HCT116 (cell line): ENCODE measurements at regions not wholly inside any gene's neighbourhood (a gene's known extent, or its start where the extent isn't known, plus 50 kb on each side); places are given as distances from the start of the nearest gene placed in this dataset.

ENCODE experiments used
- ATAC-seq: fragments of 200-7000 bp; cut with Tn5 transposase; 2 replicates; pipeline ENCODE4 v1.9.1; 2020; ENCODE audit warnings: mild to moderate bottlenecking, moderate library complexity
- BruUV-seq: library from RNA; stranded (reverse); fragments of 400-500 nt; replicated peaks from 2 replicates; lab custom pipeline; 2021; lab: Mats Ljungman, UMichigan
- CTCF ChIA-PET: fragments of 300-600 bp; sonication (Branson Sonifier 250); formaldehyde crosslinking; loops from one replicate; lab custom pipeline; 2021; ENCODE audit warnings: antibody characterized with exemption; lab: Charles Lee
- POLR2A ChIA-PET: fragments of 300-600, 350-600 bp; sonication (Branson Sonifier 250); formaldehyde crosslinking; loops from one replicate; lab custom pipeline; 2021; ENCODE audit warnings: antibody characterized with exemption; lab: Charles Lee
- RAD21 ChIA-PET, 2 experiments: fragments of 300-600 bp; sonication (Branson Sonifier 250); formaldehyde crosslinking; loops; one replicate each; lab custom pipeline; 2023; ENCODE audit warnings: low total read pairs in 2 of 2; ENCODE audit not compliant: uncharacterized antibody in 2 of 2, unreplicated experiment in 2 of 2, low non-redundant PET in 1 of 2; lab: Charles Lee
- DNase-seq: peaks from one replicate; pipeline ENCODE4 v3.0.0-alpha.2; 2010; ENCODE audit warnings: low read depth, low spot score
- H2AFZ ChIP-seq: fragments of 200-600 bp; shearing (Covaris generic), sonication (generic); 2 replicates; pipeline ENCODE4 v1.6.1; 2017; ENCODE audit warnings: low read depth, mixed run types, mixed read lengths, antibody characterized with exemption, low read length; ENCODE audit not compliant: poor library complexity, severe bottlenecking
- H3K27ac ChIP-seq: 2 replicates; pipeline ENCODE4 v1.5.1; 2012; ENCODE audit warnings: low read depth, low read length
- H3K27me3 ChIP-seq: fragments of 200-600 bp; sonication (generic); 2 replicates; pipeline ENCODE4 v1.6.1; 2016; ENCODE audit warnings: mixed run types, low read length, mixed read lengths; ENCODE audit not compliant: insufficient read depth
- H3K36me3 ChIP-seq, 2 experiments: fragments of 200-500 bp in 1 of 2; fragments of 200-600 bp in 1 of 2; sonication (Bioruptor generic) in 1 of 2; sonication (generic) in 1 of 2; 2 replicates each; pipeline versions ENCODE4 v1.5.1 to v1.6.1; 2014 to 2016; ENCODE audit warnings: low read length in 2 of 2, inconsistent platforms in 1 of 2, mixed read lengths in 1 of 2, mixed run types in 1 of 2; ENCODE audit not compliant: insufficient read depth in 2 of 2, control insufficient read depth in 1 of 2
- H3K4me1 ChIP-seq, 2 experiments: fragments of 200-600 bp in 1 of 2; sonication (generic) in 1 of 2; 2 replicates each; pipeline versions ENCODE4 v1.5.1 to v1.6.1; 2012 to 2017; ENCODE audit warnings: low read length in 2 of 2, inconsistent platforms in 1 of 2, mild to moderate bottlenecking in 1 of 2, mixed read lengths in 1 of 2, mixed run types in 1 of 2, moderate library complexity in 1 of 2; ENCODE audit not compliant: insufficient read depth in 2 of 2, control insufficient read depth in 1 of 2
- H3K4me2 ChIP-seq: fragments of 200-600 bp; sonication (generic); 2 replicates; pipeline ENCODE4 v1.6.1; 2017; ENCODE audit warnings: mixed run types, low read length, mixed read lengths
- H3K4me3 ChIP-seq, 2 experiments: fragments of 200-600 bp in 1 of 2; sonication (generic) in 1 of 2; replicated peaks in 1 of 2; 2 replicates each; pipeline ENCODE4 v1.5.1; 2011 to 2016; ENCODE audit warnings: low read length in 2 of 2, control low read depth in 1 of 2, low read depth in 1 of 2, mild to moderate bottlenecking in 1 of 2, mixed read lengths in 1 of 2, mixed run types in 1 of 2
- H3K79me2 ChIP-seq: fragments of 200-600 bp; sonication (generic); 2 replicates; pipeline ENCODE4 v1.6.1; 2017; ENCODE audit warnings: mild to moderate bottlenecking, mixed run types, low read length, moderate library complexity, mixed read lengths; ENCODE audit not compliant: insufficient read depth
- H3K9ac ChIP-seq: fragments of 200-600 bp; sonication (generic); 2 replicates; pipeline ENCODE4 v1.6.1; 2016; ENCODE audit warnings: low read length, mixed read lengths
- H3K9me2 ChIP-seq: fragments of 200-600 bp; sonication (generic), shearing (Covaris generic); 2 replicates; pipeline ENCODE4 v1.6.1; 2017; ENCODE audit warnings: mixed run types, mild to moderate bottlenecking, moderate library complexity; ENCODE audit not compliant: insufficient read depth
- H3K9me3 ChIP-seq, 2 experiments: fragments of 200-500 bp in 1 of 2; fragments of 200-600 bp in 1 of 2; sonication (Bioruptor generic) in 1 of 2; sonication (generic) in 1 of 2; 2 replicates each; pipeline ENCODE4 v1.6.1; 2014 to 2017; ENCODE audit warnings: low read length in 2 of 2, mixed read lengths in 2 of 2, inconsistent platforms in 1 of 2, low read depth in 1 of 2, mild to moderate bottlenecking in 1 of 2, mixed run types in 1 of 2, moderate library complexity in 1 of 2; ENCODE audit not compliant: control insufficient read depth in 1 of 2, insufficient read depth in 1 of 2
- H4K20me1 ChIP-seq: fragments of 200-600 bp; sonication (generic), shearing (Covaris generic); 2 replicates; pipeline ENCODE4 v1.6.1; 2017; ENCODE audit warnings: mixed run types, mild to moderate bottlenecking, moderate library complexity; ENCODE audit not compliant: insufficient read depth
- EZH2 ChIP-seq: fragments of 200-600 bp; sonication (generic); IDR thresholded peaks from 2 replicates; pipeline ENCODE4 v1.6.1; 2017; ENCODE audit warnings: antibody characterized with exemption, mixed run types
- SP1 ChIP-seq: IDR thresholded peaks from 2 replicates; pipeline ENCODE4 v1.6.1; 2012; ENCODE audit warnings: low read depth
- TCF7L2 ChIP-seq: IDR thresholded peaks from 2 replicates; pipeline ENCODE4 v1.7.0; 2011; ENCODE audit warnings: borderline replicate concordance, inconsistent platforms; ENCODE audit not compliant: insufficient read depth, insufficient read length; ENCODE audit errors: extremely low read depth
- YY1 ChIP-seq: IDR thresholded peaks from 2 replicates; pipeline ENCODE4 v1.6.1; 2011; ENCODE audit warnings: low read length, low read depth, moderate library complexity, mild to moderate bottlenecking; ENCODE audit not compliant: insufficient replicate concordance; ENCODE audit errors: extremely low read depth
- ZNF274 ChIP-seq: fragments of 200-500 bp; sonication (Bioruptor generic); IDR thresholded peaks from 2 replicates; pipeline ENCODE4 v1.6.1; 2014; ENCODE audit warnings: mild to moderate bottlenecking, low read depth, low read length, inconsistent platforms
- intact Hi-C: fragments of 100-400 bp; cut with micrococcal nuclease; formaldehyde crosslinking; loops from 2 replicates; pipeline ENCODE4 v1.10.0; 2022
- TF ChIP-seq, protein P1 (sequence below): IDR thresholded peaks from 2 replicates; pipeline ENCODE4 v1.6.1; 2012; ENCODE audit warnings: low read depth
- TF ChIP-seq, protein P2 (sequence below): IDR thresholded peaks from 2 replicates; pipeline ENCODE4 v1.6.1; 2012

DNA sequence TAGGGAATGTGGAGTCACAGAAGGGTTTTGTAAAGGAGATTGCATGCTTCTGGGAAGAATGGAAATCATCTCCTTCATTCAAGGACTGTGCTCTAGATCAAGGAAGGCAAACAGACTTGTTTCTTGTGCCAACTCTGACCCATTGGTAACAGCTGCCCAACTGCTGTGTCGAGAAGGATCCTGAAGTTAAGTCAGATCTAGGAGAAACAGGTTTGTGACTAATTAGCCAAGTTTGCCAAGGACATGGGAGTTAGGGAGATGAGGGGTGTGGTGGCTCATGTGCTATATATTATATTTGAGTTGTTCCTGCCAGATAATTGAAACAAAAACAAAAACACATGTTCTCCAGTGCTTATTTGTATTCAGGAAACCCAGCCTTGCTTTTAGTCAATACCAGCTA lies 251.2 kb upstream of the USP24 start:
- no peak overlapping the region for H3K4me3 ChIP-seq
- H3K79me2 ChIP-seq, result no peaks in the 10 kb centered on the region
- ATAC-seq (no peak), DNase-seq (no peak)
- no TSS peak for BruUV-seq
- no peak overlapping the region for H3K27ac ChIP-seq
- CTCF ChIA-PET, result no interaction called here
- H3K4me2 ChIP-seq, result no peak overlapping the region
- H3K9ac ChIP-seq, result no peak overlapping the region
- H3K9me3 ChIP-seq, result no peaks in the 10 kb centered on the region
- no peaks in the 10 kb centered on the region for H3K9me2 ChIP-seq
- POLR2A ChIA-PET, result no interaction called here
- no peaks in the 10 kb centered on the region for H4K20me1 ChIP-seq
- H2AFZ ChIP-seq, result no peak overlapping the region
- intact Hi-C loops, result no loop called here
- H3K27me3 ChIP-seq, result no peaks in the 10 kb centered on the region
- peaks cover 0 to 10% of the 10 kb centered on the region in 2 experiments; a peak in 2 of 4 replicates for H3K4me1 ChIP-seq
- TF ChIP-seq ZNF274 (no peak), TCF7L2 (no peak), EZH2 (no peak), SP1 (no peak; the same call in 1 of the 2 replicates)
- RAD21 ChIA-PET, result no interaction called here
- no peaks in the 10 kb centered on the region for H3K36me3 ChIP-seq

DNA sequence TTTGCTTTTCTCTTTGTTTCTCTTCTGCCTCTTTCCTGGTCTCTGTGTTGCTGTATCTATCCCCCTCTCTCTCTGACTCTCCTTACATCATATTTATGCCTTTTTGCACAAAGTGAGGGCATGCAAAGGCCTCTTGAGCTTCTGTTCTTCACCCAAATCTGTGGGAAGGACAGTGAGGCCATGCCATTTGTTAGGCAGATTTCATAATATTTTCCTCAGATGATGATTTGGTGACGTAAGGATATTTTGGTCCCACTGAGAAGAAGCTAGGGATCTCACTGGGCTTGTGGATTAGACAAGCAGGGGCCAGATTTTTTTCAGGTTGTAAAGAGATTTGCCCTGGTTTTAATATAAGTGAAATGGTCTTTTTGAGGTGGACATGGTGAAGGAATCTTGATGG lies 249.4 kb upstream of the USP24 start:
- Histone ChIP-seq H3K9me2 (no peaks in the 10 kb centered on the region), H3K79me2 (no peaks in the 10 kb centered on the region), H3K27ac (no peak overlapping the region), H3K9ac (no peak overlapping the region), H3K4me2 (no peak overlapping the region), H2AFZ (no peak overlapping the region), H4K20me1 (no peaks in the 10 kb centered on the region), H3K36me3 (no peaks in the 10 kb centered on the region), H3K9me3 (no peaks in the 10 kb centered on the region), H3K4me1 (peaks cover 0 to 10% of the 10 kb centered on the region in 2 experiments; a peak in 2 of 4 replicates), H3K27me3 (no peaks in the 10 kb centered on the region), H3K4me3 (no peak overlapping the region)
- ChIA-PET RAD21 (no interaction called here), CTCF (no interaction called here), POLR2A (no interaction called here)
- no peak for DNase-seq
- intact Hi-C loops, result no loop called here
- TF ChIP-seq YY1, result no peak
- TF ChIP-seq, protein P1, sequence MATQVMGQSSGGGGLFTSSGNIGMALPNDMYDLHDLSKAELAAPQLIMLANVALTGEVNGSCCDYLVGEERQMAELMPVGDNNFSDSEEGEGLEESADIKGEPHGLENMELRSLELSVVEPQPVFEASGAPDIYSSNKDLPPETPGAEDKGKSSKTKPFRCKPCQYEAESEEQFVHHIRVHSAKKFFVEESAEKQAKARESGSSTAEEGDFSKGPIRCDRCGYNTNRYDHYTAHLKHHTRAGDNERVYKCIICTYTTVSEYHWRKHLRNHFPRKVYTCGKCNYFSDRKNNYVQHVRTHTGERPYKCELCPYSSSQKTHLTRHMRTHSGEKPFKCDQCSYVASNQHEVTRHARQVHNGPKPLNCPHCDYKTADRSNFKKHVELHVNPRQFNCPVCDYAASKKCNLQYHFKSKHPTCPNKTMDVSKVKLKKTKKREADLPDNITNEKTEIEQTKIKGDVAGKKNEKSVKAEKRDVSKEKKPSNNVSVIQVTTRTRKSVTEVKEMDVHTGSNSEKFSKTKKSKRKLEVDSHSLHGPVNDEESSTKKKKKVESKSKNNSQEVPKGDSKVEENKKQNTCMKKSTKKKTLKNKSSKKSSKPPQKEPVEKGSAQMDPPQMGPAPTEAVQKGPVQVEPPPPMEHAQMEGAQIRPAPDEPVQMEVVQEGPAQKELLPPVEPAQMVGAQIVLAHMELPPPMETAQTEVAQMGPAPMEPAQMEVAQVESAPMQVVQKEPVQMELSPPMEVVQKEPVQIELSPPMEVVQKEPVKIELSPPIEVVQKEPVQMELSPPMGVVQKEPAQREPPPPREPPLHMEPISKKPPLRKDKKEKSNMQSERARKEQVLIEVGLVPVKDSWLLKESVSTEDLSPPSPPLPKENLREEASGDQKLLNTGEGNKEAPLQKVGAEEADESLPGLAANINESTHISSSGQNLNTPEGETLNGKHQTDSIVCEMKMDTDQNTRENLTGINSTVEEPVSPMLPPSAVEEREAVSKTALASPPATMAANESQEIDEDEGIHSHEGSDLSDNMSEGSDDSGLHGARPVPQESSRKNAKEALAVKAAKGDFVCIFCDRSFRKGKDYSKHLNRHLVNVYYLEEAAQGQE, result no peak
- no peak for TF ChIP-seq ZNF274
- TF ChIP-seq, protein P2, sequence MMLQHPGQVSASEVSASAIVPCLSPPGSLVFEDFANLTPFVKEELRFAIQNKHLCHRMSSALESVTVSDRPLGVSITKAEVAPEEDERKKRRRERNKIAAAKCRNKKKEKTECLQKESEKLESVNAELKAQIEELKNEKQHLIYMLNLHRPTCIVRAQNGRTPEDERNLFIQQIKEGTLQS, result no peak
- BruUV-seq, result no TSS peak
- ATAC-seq, result no peak
